ENCODE measurements at regions not wholly inside any gene's neighbourhood (a gene's known extent, or its start where the extent isn't known, plus 50 kb on each side); places are given as distances from the start of the nearest gene placed in this dataset.

DNA sequence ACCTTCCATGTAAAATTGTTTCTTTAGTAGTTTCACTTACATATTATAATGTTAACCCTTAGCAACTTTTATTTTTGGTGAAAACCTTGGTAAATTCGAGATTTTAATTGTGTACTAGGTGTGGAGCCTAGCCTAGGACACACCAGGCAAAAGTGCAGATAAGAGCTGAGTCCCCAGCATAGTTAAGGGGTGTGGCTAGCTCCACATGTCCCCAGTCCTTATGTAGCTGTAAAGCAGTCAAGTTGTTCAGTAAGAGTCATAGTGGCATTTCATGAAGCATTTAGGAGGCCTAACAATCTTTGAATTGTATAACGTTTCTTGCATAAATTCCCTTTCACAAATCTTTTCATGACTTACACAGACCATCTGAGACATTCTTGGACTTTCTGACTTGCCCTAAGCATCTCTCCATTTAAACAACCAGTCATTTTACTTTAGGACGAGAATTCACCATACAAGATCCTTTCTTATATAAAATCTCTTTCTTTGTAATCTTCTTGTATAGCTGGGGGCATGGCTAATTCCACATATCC, 53.8 kb upstream of the INHBA start:
- no peak for DNase-seq
- H3K9me3 Mint-ChIP-seq, result peaks cover 7 to 20% of the 10 kb centered on the region in 2 donors
- ATAC-seq (replicated peaks), result no peak
- H3K4me1 Mint-ChIP-seq, result no peaks in the 10 kb centered on the region
- H3K27me3 Mint-ChIP-seq, result no peaks in the 10 kb centered on the region
- H3K4me3 Mint-ChIP-seq, result no peak overlapping the region
- H3K36me3 Mint-ChIP-seq, result peaks cover 0 to 2% of the 10 kb centered on the region in 2 donors
- no peak overlapping the region for H3K27ac Mint-ChIP-seq

DNA sequence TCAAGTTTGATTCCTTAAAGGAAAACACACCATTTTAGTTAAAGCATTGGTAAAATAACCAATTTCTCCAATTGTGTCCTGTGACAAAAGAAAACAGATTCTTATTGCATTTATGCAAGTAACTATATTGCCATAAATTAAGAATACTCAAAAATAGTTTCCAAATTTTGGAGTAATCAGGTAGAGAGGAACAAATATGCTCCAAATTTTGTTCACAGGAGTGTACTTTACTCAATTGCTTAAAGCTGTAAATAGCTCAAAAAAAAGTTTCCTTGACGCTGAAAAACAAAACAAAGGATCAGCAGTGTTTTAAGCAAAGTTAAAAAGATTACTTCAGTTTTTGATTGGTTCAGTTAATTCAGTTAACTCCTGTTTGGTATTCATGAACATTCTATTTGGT, 52.2 kb upstream of the INHBA start:
- peaks cover 9 to 17% of the 10 kb centered on the region in 2 donors for H3K9me3 Mint-ChIP-seq
- no peak overlapping the region for H3K27ac Mint-ChIP-seq
- H3K27me3 Mint-ChIP-seq, result no peaks in the 10 kb centered on the region
- H3K4me1 Mint-ChIP-seq, result peaks cover 6 to 10% of the 10 kb centered on the region in 2 donors
- peaks cover 0 to 2% of the 10 kb centered on the region in 2 donors for H3K36me3 Mint-ChIP-seq
- no peak for ATAC-seq (replicated peaks)
- no peak for DNase-seq
- H3K4me3 Mint-ChIP-seq, result no peak overlapping the region

DNA sequence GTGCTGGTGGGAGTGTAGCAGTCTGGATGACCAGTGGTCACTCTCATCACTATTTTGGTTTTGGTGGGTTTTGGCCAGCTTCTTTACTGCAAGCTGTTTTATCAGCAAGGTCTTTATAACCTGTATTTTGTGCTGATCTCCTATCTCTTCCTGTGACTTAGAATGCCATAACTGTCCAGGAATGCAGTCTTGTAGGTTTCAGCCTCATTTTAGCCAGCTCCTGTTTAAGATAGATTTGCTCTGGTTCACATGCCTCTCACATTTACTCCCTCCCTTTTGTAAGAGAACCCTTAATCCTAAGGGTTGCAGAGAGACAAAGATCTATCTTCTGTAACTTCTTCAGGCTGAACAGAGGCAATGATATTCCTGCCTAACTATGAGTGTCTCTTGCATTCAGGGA, 51.2 kb upstream of the INHBA start:
- DNase-seq (no peak), ATAC-seq (replicated peaks) (no peak)
- Mint-ChIP-seq H3K4me1 (peaks cover 6 to 10% of the 10 kb centered on the region in 2 donors), H3K27me3 (no peaks in the 10 kb centered on the region), H3K9me3 (peaks cover 9 to 17% of the 10 kb centered on the region in 2 donors), H3K36me3 (peaks cover 2% of the 10 kb centered on the region in 2 donors), H3K4me3 (no peak overlapping the region), H3K27ac (no peak overlapping the region)

All from stimulated activated naive B cell treated with anti-CD40 and anti-IgM and Interleukin-4, amounts not matched to agents 10 μg/mL and 1 μg/mL and 100 μg/mL, for 72 hours (primary cell).